A549 (cell line): ENCODE measurements at regions not wholly inside any gene's neighbourhood (a gene's known extent, or its start where the extent isn't known, plus 50 kb on each side); places are given as distances from the start of the nearest gene placed in this dataset.

Experiments
- ATAC-seq, 2 experiments: fragments of 200-7000 bp in 1 of 2; fragments of >200 bp in 1 of 2; cut with Nextera tagmentation in 1 of 2; cut with Tn5 transposase in 1 of 2; 3 replicates each; pipeline versions ENCODE4 v1.8.0 to v1.9.1; 2018 to 2020; ENCODE audit warnings: mild to moderate bottlenecking in 1 of 2, moderate library complexity in 1 of 2
- CTCF ChIA-PET: fragments of 300-600 bp; sonication (Branson Sonifier 250); formaldehyde crosslinking; extraction: SDS; loops from one replicate; lab custom pipeline; 2021; ENCODE audit warnings: antibody characterized with exemption, inconsistent platforms; lab: Yijun Ruan, JAX
- POLR2A ChIA-PET: fragments of 350-600 bp; formaldehyde crosslinking; extraction: SDS; loops from one replicate; lab custom pipeline; 2021; ENCODE audit warnings: antibody characterized with exemption, inconsistent platforms; lab: Yijun Ruan, JAX
- DNase-seq, 2 experiments: peaks; one replicate each; pipeline versions ENCODE4 v3.0.0 to v3.0.0-alpha.2; 2011 to 2016; ENCODE audit warnings: low read depth in 1 of 2, low spot score in 1 of 2
- FAIRE-seq: peaks from 2 replicates; lab custom pipeline; 2011; peaks lifted over from hg19 to GRCh38; lab: Jason Lieb, UNC
- H3K27ac ChIP-seq, 2 experiments: fragments of >200 bp; sonication (Bioruptor Twin); formaldehyde crosslinking; 3 replicates each; pipeline ENCODE4 v1.5.1; 2016 to 2017
- H3K4me1 ChIP-seq: fragments of >200 bp; sonication (Bioruptor Twin); formaldehyde crosslinking; 3 replicates; pipeline ENCODE4 v1.6.1; 2016
- H3K4me2 ChIP-seq: fragments of >200 bp; sonication (Bioruptor Twin); formaldehyde crosslinking; 3 replicates; pipeline ENCODE4 v1.6.1; 2016
- H3K4me3 ChIP-seq: fragments of >200 bp; sonication (Bioruptor Twin); formaldehyde crosslinking; 3 replicates; pipeline ENCODE4 v1.5.1; 2016
- H3K9me3 ChIP-seq: fragments of >200 bp; sonication (Bioruptor Twin); formaldehyde crosslinking; 3 replicates; pipeline ENCODE4 v1.6.1; 2016
- BHLHE40 ChIP-seq: IDR thresholded peaks from 2 replicates; pipeline ENCODE4 v1.6.1; 2012; ENCODE audit warnings: low read depth, low read length, inconsistent platforms
- CBX2 ChIP-seq: fragments of 200-600 bp; sonication (generic); IDR thresholded peaks from 2 replicates; pipeline ENCODE4 v1.6.1; 2016; ENCODE audit warnings: low read depth, mild to moderate bottlenecking, borderline replicate concordance
- CBX8 ChIP-seq: fragments of 200-600 bp; sonication (generic); IDR thresholded peaks from 2 replicates; pipeline ENCODE4 v1.6.1; 2016
- CEBPB ChIP-seq, 2 experiments: fragments of >200 bp in 1 of 2; sonication (Bioruptor Twin) in 1 of 2; formaldehyde crosslinking in 1 of 2; IDR thresholded peaks; 2 replicates each; pipeline ENCODE4 v1.6.1; 2012 to 2016
- CHD2 ChIP-seq: fragments of 150-350 bp; IDR thresholded peaks from 2 replicates; pipeline ENCODE4 v1.6.1; 2014; ENCODE audit warnings: low read length; ENCODE audit not compliant: partially characterized antibody
- CHD4 ChIP-seq: fragments of 200-600 bp; sonication (generic); IDR thresholded peaks from 2 replicates; pipeline ENCODE4 v1.6.1; 2016; ENCODE audit warnings: antibody characterized with exemption, mild to moderate bottlenecking, borderline replicate concordance
- EHF ChIP-seq: fragments of 250-450 bp; sonication (Bioruptor Pico); IDR thresholded peaks from 2 replicates; pipeline ENCODE4 v1.5.0; 2020; ENCODE audit warnings: mild to moderate bottlenecking
- EP300 ChIP-seq, 2 experiments: fragments of >200 bp; sonication (Bioruptor Twin); formaldehyde crosslinking; IDR thresholded peaks; 2 replicates in 1 of 2; 3 replicates in 1 of 2; pipeline ENCODE4 v1.6.1; 2016 to 2017
- FOXS1 ChIP-seq: fragments of 250-450 bp; sonication (Bioruptor Pico); IDR thresholded peaks from 2 replicates; pipeline ENCODE4 v1.5.0; 2020; ENCODE audit warnings: mild to moderate bottlenecking, moderate library complexity
- HES2 ChIP-seq: fragments of >200 bp; sonication (Bioruptor Twin); formaldehyde crosslinking; IDR thresholded peaks from 2 replicates; pipeline ENCODE4 v1.6.1; 2016
- HEYL ChIP-seq: fragments of 250-450 bp; sonication (Bioruptor Pico); IDR thresholded peaks from 2 replicates; pipeline ENCODE4 v1.8.0; 2021; ENCODE audit warnings: mild to moderate bottlenecking, moderate library complexity
- JUN ChIP-seq, 2 experiments: fragments of >200 bp; sonication (Bioruptor Twin); formaldehyde crosslinking; IDR thresholded peaks; 2 replicates in 1 of 2; 3 replicates in 1 of 2; pipeline ENCODE4 v1.6.1; 2016 to 2017
- KDM5A ChIP-seq: fragments of 200-600 bp; sonication (generic); IDR thresholded peaks from 2 replicates; pipeline ENCODE4 v1.6.1; 2016; ENCODE audit warnings: antibody characterized with exemption, mild to moderate bottlenecking
- MAZ ChIP-seq: fragments of 150-350 bp; IDR thresholded peaks from 2 replicates; pipeline ENCODE4 v1.6.1; 2014; ENCODE audit warnings: antibody characterized with exemption, low read depth, low read length, borderline replicate concordance
- NFE2L2 ChIP-seq: fragments of 150-350 bp; conservative IDR thresholded peaks from 2 replicates; pipeline ENCODE4 v1.6.1; 2014; ENCODE audit warnings: low read length
- NPAS2 ChIP-seq: fragments of 250-450 bp; sonication (Bioruptor Pico); IDR thresholded peaks from 2 replicates; pipeline ENCODE4 v1.8.0; 2022; ENCODE audit warnings: mild to moderate bottlenecking, moderate library complexity, borderline replicate concordance
- PHF8 ChIP-seq: fragments of 200-600 bp; sonication (generic); IDR thresholded peaks from 2 replicates; pipeline ENCODE4 v1.6.1; 2016; ENCODE audit warnings: low read depth, mild to moderate bottlenecking, antibody characterized with exemption, moderate library complexity, borderline replicate concordance
- RAD21 ChIP-seq, 2 experiments: fragments of >200 bp in 1 of 2; sonication (Bioruptor Twin) in 1 of 2; formaldehyde crosslinking in 1 of 2; IDR thresholded peaks in 1 of 2; conservative IDR thresholded peaks in 1 of 2; 2 replicates in 1 of 2; 3 replicates in 1 of 2; pipeline ENCODE4 v1.6.1; 2012 to 2018; ENCODE audit warnings: inconsistent platforms in 1 of 2
- RARB ChIP-seq: fragments of 250-450 bp; sonication (Bioruptor Pico); IDR thresholded peaks from 2 replicates; pipeline ENCODE4 v1.8.0; 2021; ENCODE audit warnings: mild to moderate bottlenecking, moderate library complexity
- RCOR1 ChIP-seq: fragments of 150-350 bp; IDR thresholded peaks from 2 replicates; pipeline ENCODE4 v1.6.1; 2014; ENCODE audit warnings: antibody characterized with exemption, low read length, low read depth
- RFX5 ChIP-seq: fragments of 450-650 bp; IDR thresholded peaks from 2 replicates; pipeline ENCODE4 v1.7.1; 2014; ENCODE audit warnings: antibody characterized with exemption, mild to moderate bottlenecking, moderate library complexity
- SMC3 ChIP-seq: fragments of >200 bp; sonication (Bioruptor Twin); formaldehyde crosslinking; IDR thresholded peaks from 3 replicates; pipeline ENCODE4 v1.6.1; 2018; ENCODE audit warnings: inconsistent platforms
- SREBF2 ChIP-seq: fragments of 450-650 bp; IDR thresholded peaks from 2 replicates; pipeline ENCODE4 v1.6.1; 2014; ENCODE audit warnings: mild to moderate bottlenecking, moderate library complexity
- ZSCAN20 ChIP-seq: fragments of 250-450 bp; sonication (Bioruptor Pico); IDR thresholded peaks from 2 replicates; pipeline ENCODE4 v1.8.0; 2022; ENCODE audit warnings: mild to moderate bottlenecking, moderate library complexity
- WGBS: methylation state at CpG from one replicate; pipeline ENCODE4 v1.1.6; 2017; ENCODE audit errors: missing lambda C conversion rate; 5-methylcytosine and 5-hydroxymethylcytosine counted together
- TF ChIP-seq, protein P1 (sequence below): fragments of >200 bp; sonication (Bioruptor Twin); formaldehyde crosslinking; IDR thresholded peaks from 3 replicates; pipeline ENCODE4 v1.6.1; 2016
- TF ChIP-seq, protein P2 (sequence below): fragments of 250-450 bp; sonication (Bioruptor Pico); IDR thresholded peaks from 2 replicates; pipeline ENCODE4 v1.5.0; 2021; ENCODE audit warnings: mild to moderate bottlenecking, moderate library complexity, borderline replicate concordance
- TF ChIP-seq, protein P3 (sequence below): fragments of 200-600 bp; sonication (generic); IDR thresholded peaks from 2 replicates; pipeline ENCODE4 v1.6.1; 2016; ENCODE audit warnings: antibody characterized with exemption, mild to moderate bottlenecking, moderate library complexity
- TF ChIP-seq, protein P4 (sequence below): fragments of 450-650 bp; IDR thresholded peaks from 2 replicates; pipeline ENCODE4 v1.6.1; 2014; ENCODE audit warnings: antibody characterized with exemption

- 87% methylated on average over 3 of the region's 3 CpGs for WGBS
- Histone ChIP-seq H3K4me1 (no peaks in the 10 kb centered on the region), H3K4me2 (no peak overlapping the region), H3K4me3 (no peak overlapping the region), H3K9me3 (no peaks in the 10 kb centered on the region), H3K27ac (no peak overlapping the region)
- no peak for FAIRE-seq
- ChIA-PET POLR2A (no interaction called here), CTCF (no interaction called here)
- TF ChIP-seq RCOR1 (no peak), JUN (IDR thresholded peaks at IDR 0.05) (no peak), RARB (no peak), HES2 (no peak), BHLHE40 (no peak), HEYL (CRISPR knock-in tag) (no peak), EHF (CRISPR knock-in tag) (no peak), KDM5A (no peak), CEBPB (IDR thresholded peaks at IDR 0.05) (no peak), NPAS2 (CRISPR knock-in tag) (no peak), RAD21 (conservative IDR thresholded peaks at IDR 0.05 in 1 of 2, IDR thresholded peaks at IDR 0.05 in 1 of 2) (no peak), PHF8 (no peak)
- ATAC-seq, result no peak
- DNase-seq, result no peak
These were observed 119.8 kb upstream of the PDE10A start for GRCh38 chr6:165782812-165783211.

- ChIA-PET CTCF (no interaction called here), POLR2A (no interaction called here)
- H3K27ac ChIP-seq, result no peak overlapping the region
- no peak for DNase-seq
- no peak overlapping the region for H3K4me3 ChIP-seq
- no peaks in the 10 kb centered on the region for H3K9me3 ChIP-seq
- no peak for FAIRE-seq
- no peak overlapping the region for H3K4me2 ChIP-seq
- 94% methylated on average over 8 of the region's 8 CpGs for WGBS
- no peak for TF ChIP-seq SMC3
- no peak for TF ChIP-seq NFE2L2
- no peak for TF ChIP-seq MAZ
- TF ChIP-seq RFX5, result no peak
- no peak for TF ChIP-seq NPAS2 (CRISPR knock-in tag)
- TF ChIP-seq EP300 (IDR thresholded peaks at IDR 0.05), result no peak
- TF ChIP-seq CHD2, result no peak
- TF ChIP-seq, protein P1, sequence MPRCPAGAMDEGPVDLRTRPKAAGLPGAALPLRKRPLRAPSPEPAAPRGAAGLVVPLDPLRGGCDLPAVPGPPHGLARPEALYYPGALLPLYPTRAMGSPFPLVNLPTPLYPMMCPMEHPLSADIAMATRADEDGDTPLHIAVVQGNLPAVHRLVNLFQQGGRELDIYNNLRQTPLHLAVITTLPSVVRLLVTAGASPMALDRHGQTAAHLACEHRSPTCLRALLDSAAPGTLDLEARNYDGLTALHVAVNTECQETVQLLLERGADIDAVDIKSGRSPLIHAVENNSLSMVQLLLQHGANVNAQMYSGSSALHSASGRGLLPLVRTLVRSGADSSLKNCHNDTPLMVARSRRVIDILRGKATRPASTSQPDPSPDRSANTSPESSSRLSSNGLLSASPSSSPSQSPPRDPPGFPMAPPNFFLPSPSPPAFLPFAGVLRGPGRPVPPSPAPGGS, result no peak
- TF ChIP-seq SREBF2, result no peak
- TF ChIP-seq FOXS1 (CRISPR knock-in tag), result no peak
- TF ChIP-seq CHD4, result no peak
- no peak for TF ChIP-seq ZSCAN20 (CRISPR knock-in tag)
- no peak for TF ChIP-seq CBX8
- TF ChIP-seq, all 56 proteins: peak for 0
- H3K4me1 ChIP-seq, result no peaks in the 10 kb centered on the region
- no peak for ATAC-seq
These were observed 119.1 kb upstream of the PDE10A start for GRCh38 chr6:165782134-165782533.

GRCh38 chr6:165777680-165778079 lies 114.6 kb upstream of the PDE10A start:
- peak; percentile 50 to 73; a peak in 2 of 6 replicates for ATAC-seq
- TF ChIP-seq RARB (no peak), CBX2 (no peak), RCOR1 (no peak), HEYL (CRISPR knock-in tag) (no peak), HES2 (no peak)
- TF ChIP-seq, protein P2, sequence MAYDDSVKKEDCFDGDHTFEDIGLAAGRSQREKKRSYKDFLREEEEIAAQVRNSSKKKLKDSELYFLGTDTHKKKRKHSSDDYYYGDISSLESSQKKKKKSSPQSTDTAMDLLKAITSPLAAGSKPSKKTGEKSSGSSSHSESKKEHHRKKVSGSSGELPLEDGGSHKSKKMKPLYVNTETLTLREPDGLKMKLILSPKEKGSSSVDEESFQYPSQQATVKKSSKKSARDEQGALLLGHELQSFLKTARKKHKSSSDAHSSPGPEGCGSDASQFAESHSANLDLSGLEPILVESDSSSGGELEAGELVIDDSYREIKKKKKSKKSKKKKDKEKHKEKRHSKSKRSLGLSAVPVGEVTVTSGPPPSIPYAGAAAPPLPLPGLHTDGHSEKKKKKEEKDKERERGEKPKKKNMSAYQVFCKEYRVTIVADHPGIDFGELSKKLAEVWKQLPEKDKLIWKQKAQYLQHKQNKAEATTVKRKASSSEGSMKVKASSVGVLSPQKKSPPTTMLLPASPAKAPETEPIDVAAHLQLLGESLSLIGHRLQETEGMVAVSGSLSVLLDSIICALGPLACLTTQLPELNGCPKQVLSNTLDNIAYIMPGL (CRISPR knock-in tag), result no peak
- TF ChIP-seq, protein P3, sequence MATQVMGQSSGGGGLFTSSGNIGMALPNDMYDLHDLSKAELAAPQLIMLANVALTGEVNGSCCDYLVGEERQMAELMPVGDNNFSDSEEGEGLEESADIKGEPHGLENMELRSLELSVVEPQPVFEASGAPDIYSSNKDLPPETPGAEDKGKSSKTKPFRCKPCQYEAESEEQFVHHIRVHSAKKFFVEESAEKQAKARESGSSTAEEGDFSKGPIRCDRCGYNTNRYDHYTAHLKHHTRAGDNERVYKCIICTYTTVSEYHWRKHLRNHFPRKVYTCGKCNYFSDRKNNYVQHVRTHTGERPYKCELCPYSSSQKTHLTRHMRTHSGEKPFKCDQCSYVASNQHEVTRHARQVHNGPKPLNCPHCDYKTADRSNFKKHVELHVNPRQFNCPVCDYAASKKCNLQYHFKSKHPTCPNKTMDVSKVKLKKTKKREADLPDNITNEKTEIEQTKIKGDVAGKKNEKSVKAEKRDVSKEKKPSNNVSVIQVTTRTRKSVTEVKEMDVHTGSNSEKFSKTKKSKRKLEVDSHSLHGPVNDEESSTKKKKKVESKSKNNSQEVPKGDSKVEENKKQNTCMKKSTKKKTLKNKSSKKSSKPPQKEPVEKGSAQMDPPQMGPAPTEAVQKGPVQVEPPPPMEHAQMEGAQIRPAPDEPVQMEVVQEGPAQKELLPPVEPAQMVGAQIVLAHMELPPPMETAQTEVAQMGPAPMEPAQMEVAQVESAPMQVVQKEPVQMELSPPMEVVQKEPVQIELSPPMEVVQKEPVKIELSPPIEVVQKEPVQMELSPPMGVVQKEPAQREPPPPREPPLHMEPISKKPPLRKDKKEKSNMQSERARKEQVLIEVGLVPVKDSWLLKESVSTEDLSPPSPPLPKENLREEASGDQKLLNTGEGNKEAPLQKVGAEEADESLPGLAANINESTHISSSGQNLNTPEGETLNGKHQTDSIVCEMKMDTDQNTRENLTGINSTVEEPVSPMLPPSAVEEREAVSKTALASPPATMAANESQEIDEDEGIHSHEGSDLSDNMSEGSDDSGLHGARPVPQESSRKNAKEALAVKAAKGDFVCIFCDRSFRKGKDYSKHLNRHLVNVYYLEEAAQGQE, result no peak
- TF ChIP-seq, protein P4, sequence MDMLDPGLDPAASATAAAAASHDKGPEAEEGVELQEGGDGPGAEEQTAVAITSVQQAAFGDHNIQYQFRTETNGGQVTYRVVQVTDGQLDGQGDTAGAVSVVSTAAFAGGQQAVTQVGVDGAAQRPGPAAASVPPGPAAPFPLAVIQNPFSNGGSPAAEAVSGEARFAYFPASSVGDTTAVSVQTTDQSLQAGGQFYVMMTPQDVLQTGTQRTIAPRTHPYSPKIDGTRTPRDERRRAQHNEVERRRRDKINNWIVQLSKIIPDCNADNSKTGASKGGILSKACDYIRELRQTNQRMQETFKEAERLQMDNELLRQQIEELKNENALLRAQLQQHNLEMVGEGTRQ, result no peak

More at GRCh38 chr6:165777680-165778079, 114.6 kb upstream of the PDE10A start:
- 81% methylated on average over 3 of the region's 3 CpGs for WGBS
- POLR2A ChIA-PET, result no interaction called here
- DNase-seq, result no peak
- no peak for FAIRE-seq
- CTCF ChIA-PET, result interaction anchor here (0.8 kb wide), 1 partner anchor 13 kb away, joined by 3 read pairs; no protein-coding TSS in a partner anchor
- Histone ChIP-seq H3K9me3 (no peaks in the 10 kb centered on the region), H3K27ac (no peak overlapping the region), H3K4me3 (no peak overlapping the region), H3K4me1 (peaks cover 3% of the 10 kb centered on the region; the same call in 1 of the 3 replicates), H3K4me2 (no peak overlapping the region)
